Trophoblast cell (in vitro differentiated cells and primary cell): ENCODE measurements at regions not wholly inside any gene's neighbourhood (a gene's known extent, or its start where the extent isn't known, plus 50 kb on each side); places are given as distances from the start of the nearest gene placed in this dataset.
"Not testable (repeated sequence)": the region's sequence is repeated elsewhere in the genome, so short reads cannot be mapped to it uniquely, and the experiment has no call there.

ENCODE experiments used
- DNase-seq, 2 donors: peaks; one replicate each; pipeline ENCODE4 v3.0.0-alpha.2; 2016
- H2AFZ ChIP-seq: 2 replicates; pipeline ENCODE4 v1.6.1; 2013; ENCODE audit warnings: low read length, moderate library complexity, mild to moderate bottlenecking; ENCODE audit not compliant: insufficient read depth, poor library complexity
- H2AK5ac ChIP-seq: 2 replicates; pipeline ENCODE4 v1.6.1; 2013; ENCODE audit warnings: mild to moderate bottlenecking, low read length
- H2BK120ac ChIP-seq: 2 replicates; pipeline ENCODE4 v1.6.1; 2013; ENCODE audit warnings: low read length, mild to moderate bottlenecking, moderate library complexity; ENCODE audit not compliant: insufficient read depth, poor library complexity
- H2BK12ac ChIP-seq: 2 replicates; pipeline ENCODE4 v1.6.1; 2013; ENCODE audit warnings: mild to moderate bottlenecking, low read length, moderate library complexity
- H2BK5ac ChIP-seq: 2 replicates; pipeline ENCODE4 v1.6.1; 2013; ENCODE audit warnings: low read length, low read depth, moderate library complexity, mild to moderate bottlenecking; ENCODE audit not compliant: poor library complexity
- H3K14ac ChIP-seq: 2 replicates; pipeline ENCODE4 v1.6.1; 2013; ENCODE audit warnings: mild to moderate bottlenecking, low read length
- H3K18ac ChIP-seq: 2 replicates; pipeline ENCODE4 v1.6.1; 2013; ENCODE audit warnings: mild to moderate bottlenecking, low read length
- H3K23ac ChIP-seq: 2 replicates; pipeline ENCODE4 v1.6.1; 2013; ENCODE audit warnings: low read length
- H3K27ac ChIP-seq: 2 replicates; pipeline ENCODE4 v1.5.1; 2013; ENCODE audit warnings: low read depth, mild to moderate bottlenecking, inconsistent platforms, low read length, moderate library complexity
- H3K27me3 ChIP-seq: 2 replicates; pipeline ENCODE4 v1.6.1; 2013; ENCODE audit warnings: inconsistent platforms, mild to moderate bottlenecking, low read length, moderate library complexity; ENCODE audit not compliant: insufficient read depth
- H3K36me3 ChIP-seq, 2 experiments: 1 replicate in 1 of 2; 2 replicates in 1 of 2; pipeline ENCODE4 v1.6.1; 2013; ENCODE audit warnings: low read length in 2 of 2, mild to moderate bottlenecking in 2 of 2, moderate library complexity in 1 of 2; ENCODE audit not compliant: insufficient read depth in 2 of 2, control insufficient read depth in 1 of 2
- H3K4ac ChIP-seq: 2 replicates; pipeline ENCODE4 v1.6.1; 2013; ENCODE audit warnings: low read depth, mild to moderate bottlenecking, low read length, moderate library complexity
- H3K4me1 ChIP-seq, 2 experiments: 1 replicate in 1 of 2; 2 replicates in 1 of 2; pipeline ENCODE4 v1.6.1; 2013; ENCODE audit warnings: low read length in 2 of 2, mild to moderate bottlenecking in 2 of 2, moderate library complexity in 1 of 2; ENCODE audit not compliant: insufficient read depth in 2 of 2, control insufficient read depth in 1 of 2
- H3K4me2 ChIP-seq: 2 replicates; pipeline ENCODE4 v1.6.1; 2013; ENCODE audit warnings: inconsistent platforms, mild to moderate bottlenecking, low read length, moderate library complexity
- H3K4me3 ChIP-seq: 2 replicates; pipeline ENCODE4 v1.5.1; 2013; ENCODE audit warnings: mild to moderate bottlenecking, low read depth, low read length, inconsistent platforms
- H3K79me1 ChIP-seq: one replicate; pipeline ENCODE4 v1.6.1; 2013; ENCODE audit warnings: low read length
- H3K79me2 ChIP-seq: 2 replicates; pipeline ENCODE4 v1.6.1; 2013; ENCODE audit warnings: low read length, mild to moderate bottlenecking; ENCODE audit not compliant: control insufficient read depth, insufficient read depth, poor library complexity
- H3K9ac ChIP-seq: 2 replicates; pipeline ENCODE4 v1.6.1; 2013; ENCODE audit warnings: mild to moderate bottlenecking, low read length
- H3K9me3 ChIP-seq: 2 replicates; pipeline ENCODE4 v1.6.1; 2013; ENCODE audit warnings: low read depth, mild to moderate bottlenecking, control low read depth, inconsistent platforms, low read length; ENCODE audit not compliant: insufficient read depth
- H4K12ac ChIP-seq: 2 replicates; pipeline ENCODE4 v1.6.1; 2013; ENCODE audit warnings: low read depth, mild to moderate bottlenecking, low read length, moderate library complexity
- H4K8ac ChIP-seq: 2 replicates; pipeline ENCODE4 v1.6.1; 2013; ENCODE audit warnings: low read depth, mild to moderate bottlenecking, low read length, moderate library complexity
- H4K91ac ChIP-seq: one replicate; pipeline ENCODE4 v1.6.1; 2013; ENCODE audit warnings: low read depth, mild to moderate bottlenecking, low read length, moderate library complexity
- WGBS: extraction: QIAGEN DNeasy Blood & Tissue Kit; methylation state at CpG from one replicate; pipeline ENCODE4 v1.1.7; 2013; ENCODE audit warnings: missing lambda C conversion rate; ENCODE audit not compliant: insufficient read length, insufficient coverage; ENCODE audit errors: extremely low coverage; 5-methylcytosine and 5-hydroxymethylcytosine counted together

GRCh38 chr10:130717083-130717482, 580.9 kb downstream of the GLRX3 start:
- H4K12ac ChIP-seq = no peak overlapping the region
- H3K14ac ChIP-seq = no peak overlapping the region

GRCh38 chr10:130718744-130719447, 582.7 kb downstream of the GLRX3 start:
- not testable (repeated sequence) for H3K9me3 ChIP-seq, H3K27me3 ChIP-seq, H3K27ac ChIP-seq, H3K14ac ChIP-seq, H2AFZ ChIP-seq, H2BK12ac ChIP-seq, H4K12ac ChIP-seq, DNase-seq, H2AK5ac ChIP-seq, H3K23ac ChIP-seq, H3K36me3 ChIP-seq, H3K79me2 ChIP-seq, H3K18ac ChIP-seq, H4K8ac ChIP-seq, H3K79me1 ChIP-seq, H4K91ac ChIP-seq, H3K4ac ChIP-seq, H2BK5ac ChIP-seq, H2BK120ac ChIP-seq, H3K9ac ChIP-seq, H3K4me2 ChIP-seq, H3K4me3 ChIP-seq
- no CpG with 5 or more reads among the region's 9 CpGs for WGBS
- H3K4me1 ChIP-seq = peaks cover 4 to 12% of the 10 kb centered on the region in 2 experiments

More at GRCh38 chr10:130717083-130717482, 580.9 kb downstream of the GLRX3 start:
- Histone ChIP-seq H3K4me3 (no peak overlapping the region), H3K4me2 (no peak overlapping the region), H3K79me1 (peaks cover 11% of the 10 kb centered on the region), H3K27me3 (no peaks in the 10 kb centered on the region), H3K36me3 (no peaks in the 10 kb centered on the region), H3K23ac (no peak overlapping the region), H3K4me1 (peaks cover 15 to 22% of the 10 kb centered on the region in 2 experiments), H4K8ac (no peak overlapping the region), H3K27ac (no peak overlapping the region), H2AFZ (no peak overlapping the region), H2AK5ac (no peak overlapping the region), H3K9me3 (peaks cover 3% of the 10 kb centered on the region), H3K9ac (no peak overlapping the region), H2BK5ac (no peak overlapping the region), H3K79me2 (no peaks in the 10 kb centered on the region), H3K4ac (no peak overlapping the region), H2BK120ac (no peak overlapping the region), H3K18ac (no peak overlapping the region), H2BK12ac (no peak overlapping the region), H4K91ac (no peak overlapping the region)
- WGBS = no CpG with 5 or more reads among the region's 7 CpGs
- no peak for DNase-seq

- Histone ChIP-seq H2BK12ac (no peak overlapping the region), H3K14ac (no peak overlapping the region), H4K12ac (no peak overlapping the region), H2BK120ac (no peak overlapping the region), H3K4me1 (peaks cover 0 to 7% of the 10 kb centered on the region in 2 experiments), H3K23ac (no peak overlapping the region), H3K4me3 (no peak overlapping the region), H3K18ac (no peak overlapping the region), H4K91ac (no peak overlapping the region), H4K8ac (no peak overlapping the region), H3K79me1 (peaks cover under 1% of the 10 kb centered on the region), H3K4ac (no peak overlapping the region), H3K27ac (no peak overlapping the region), H3K27me3 (no peaks in the 10 kb centered on the region), H2AK5ac (no peak overlapping the region), H3K36me3 (no peaks in the 10 kb centered on the region), H3K9me3 (peaks cover 3% of the 10 kb centered on the region), H3K9ac (no peak overlapping the region), H2AFZ (no peak overlapping the region), H3K79me2 (no peaks in the 10 kb centered on the region), H3K4me2 (no peak overlapping the region), H2BK5ac (no peak overlapping the region)
- no peak for DNase-seq
- WGBS = no CpG with 5 or more reads among the region's 2 CpGs
Measured at GRCh38 chr10:130719448-130719752, 583.2 kb downstream of the GLRX3 start.

- no peak overlapping the region for H2BK5ac ChIP-seq
- no peak overlapping the region for H4K12ac ChIP-seq
- no peak overlapping the region for H3K27ac ChIP-seq
- H3K9ac ChIP-seq = no peak overlapping the region
- H3K18ac ChIP-seq = no peak overlapping the region
- H3K9me3 ChIP-seq = peaks cover 3% of the 10 kb centered on the region
- H4K8ac ChIP-seq = no peak overlapping the region
- no peak overlapping the region for H2BK120ac ChIP-seq
- H3K4me3 ChIP-seq = no peak overlapping the region
- H3K4me2 ChIP-seq = no peak overlapping the region
- no peak for DNase-seq
- no peak overlapping the region for H3K14ac ChIP-seq
- no peaks in the 10 kb centered on the region for H3K79me1 ChIP-seq
- no peaks in the 10 kb centered on the region for H3K36me3 ChIP-seq
- H4K91ac ChIP-seq = no peak overlapping the region
- WGBS = no CpG with 5 or more reads among the region's 5 CpGs
- H2AFZ ChIP-seq = no peak overlapping the region
- H3K23ac ChIP-seq = no peak overlapping the region
- H3K79me2 ChIP-seq = no peaks in the 10 kb centered on the region
- H2AK5ac ChIP-seq = no peak overlapping the region
- H3K27me3 ChIP-seq = no peaks in the 10 kb centered on the region
- H3K4ac ChIP-seq = no peak overlapping the region
- H3K4me1 ChIP-seq = peaks cover 0 to 4% of the 10 kb centered on the region in 2 experiments
- no peak overlapping the region for H2BK12ac ChIP-seq
Measured at GRCh38 chr10:130720235-130720634, 584.0 kb downstream of the GLRX3 start.
